ENCODE measurements at regions not wholly inside any gene's neighbourhood (a gene's known extent, or its start where the extent isn't known, plus 50 kb on each side); places are given as distances from the start of the nearest gene placed in this dataset.

DNA sequence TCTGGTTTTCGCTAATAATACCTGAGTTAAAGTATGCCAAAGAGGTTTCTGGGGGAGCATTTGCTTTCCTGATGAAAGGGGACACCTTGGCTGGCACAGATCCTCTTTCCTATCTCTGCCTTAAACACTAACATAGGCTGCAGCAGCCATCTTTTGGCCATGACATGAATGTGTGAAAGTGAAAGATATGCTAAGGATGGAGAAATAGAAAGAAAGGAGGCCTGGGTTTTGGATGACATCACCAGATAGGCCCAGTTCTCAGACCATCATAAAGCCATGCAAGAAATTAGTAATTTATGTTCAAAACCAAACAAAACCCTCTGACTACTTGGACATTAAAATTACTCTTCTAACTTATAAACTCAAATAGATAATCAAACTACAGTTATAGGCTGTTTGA is 279.7 kb downstream of the COG6 start:
- TF ChIP-seq, protein P1, sequence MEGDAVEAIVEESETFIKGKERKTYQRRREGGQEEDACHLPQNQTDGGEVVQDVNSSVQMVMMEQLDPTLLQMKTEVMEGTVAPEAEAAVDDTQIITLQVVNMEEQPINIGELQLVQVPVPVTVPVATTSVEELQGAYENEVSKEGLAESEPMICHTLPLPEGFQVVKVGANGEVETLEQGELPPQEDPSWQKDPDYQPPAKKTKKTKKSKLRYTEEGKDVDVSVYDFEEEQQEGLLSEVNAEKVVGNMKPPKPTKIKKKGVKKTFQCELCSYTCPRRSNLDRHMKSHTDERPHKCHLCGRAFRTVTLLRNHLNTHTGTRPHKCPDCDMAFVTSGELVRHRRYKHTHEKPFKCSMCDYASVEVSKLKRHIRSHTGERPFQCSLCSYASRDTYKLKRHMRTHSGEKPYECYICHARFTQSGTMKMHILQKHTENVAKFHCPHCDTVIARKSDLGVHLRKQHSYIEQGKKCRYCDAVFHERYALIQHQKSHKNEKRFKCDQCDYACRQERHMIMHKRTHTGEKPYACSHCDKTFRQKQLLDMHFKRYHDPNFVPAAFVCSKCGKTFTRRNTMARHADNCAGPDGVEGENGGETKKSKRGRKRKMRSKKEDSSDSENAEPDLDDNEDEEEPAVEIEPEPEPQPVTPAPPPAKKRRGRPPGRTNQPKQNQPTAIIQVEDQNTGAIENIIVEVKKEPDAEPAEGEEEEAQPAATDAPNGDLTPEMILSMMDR (IDR thresholded peaks at IDR 0.05; ENCODE audit: unreplicated experiment in 3 of 3): no peak
- H3K4me1 Mint-ChIP-seq: peaks cover 18% of the 10 kb centered on the region

DNA sequence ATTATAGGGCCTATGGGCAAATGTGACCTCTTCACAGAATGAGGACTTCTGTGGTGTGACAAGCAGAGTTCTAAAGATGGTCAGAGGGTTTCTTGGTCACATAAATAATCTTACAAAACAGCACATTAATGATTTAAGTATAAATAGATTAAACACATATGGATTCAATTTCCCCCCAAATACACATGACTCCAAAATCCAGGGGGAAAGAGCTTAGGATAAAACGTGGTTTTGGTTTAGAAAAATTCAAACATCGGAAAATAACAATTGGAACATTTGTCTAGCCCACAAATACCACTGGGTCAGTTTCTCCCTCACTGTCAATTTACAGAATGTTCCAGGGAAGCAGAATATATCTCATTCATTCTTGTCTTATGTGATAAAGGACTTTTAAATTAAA is 283.1 kb downstream of the COG6 start:
- TF ChIP-seq, protein P1 (IDR thresholded peaks at IDR 0.05; ENCODE audit: unreplicated experiment in 3 of 3): no peak
- Mint-ChIP-seq H3K9me3 (no peaks in the 10 kb centered on the region), H3K4me3 (no peak overlapping the region), H3K36me3 (ENCODE audit: low read depth) (no peaks in the 10 kb centered on the region), H3K27me3 (ENCODE audit: low read depth) (peaks cover 10% of the 10 kb centered on the region), H3K27ac (peak overlapping the region; percentile 40 to 59 (median 49)), H3K4me1 (peaks cover 21% of the 10 kb centered on the region)

More for the DNA sequence above, 279.7 kb downstream of the COG6 start:
- H3K36me3 Mint-ChIP-seq (ENCODE audit: low read depth): no peaks in the 10 kb centered on the region
- peaks cover 5% of the 10 kb centered on the region for H3K9me3 Mint-ChIP-seq
- no peak overlapping the region for H3K4me3 Mint-ChIP-seq
- peaks cover 3% of the 10 kb centered on the region for H3K27me3 Mint-ChIP-seq (ENCODE audit: low read depth)
- no peak overlapping the region for H3K27ac Mint-ChIP-seq

DNA sequence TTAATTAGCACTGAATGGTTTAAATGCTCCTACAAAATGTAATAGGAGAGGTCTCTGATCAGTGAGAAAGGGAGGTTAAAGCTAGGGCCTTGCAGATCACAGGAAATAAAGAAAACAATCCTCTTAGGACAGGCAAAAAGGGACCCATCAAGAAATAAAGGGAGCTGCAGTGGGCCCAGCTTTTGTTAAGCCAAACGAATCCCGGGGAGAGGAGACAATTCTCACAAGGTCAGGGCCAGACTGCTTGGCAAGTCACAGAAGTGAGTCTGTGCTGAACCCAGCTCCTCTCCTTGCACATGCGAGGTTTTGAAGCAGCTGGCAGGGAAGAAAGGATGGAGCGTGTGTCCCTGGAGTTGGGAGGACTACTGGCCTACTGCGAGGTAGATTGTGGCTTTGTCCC is 285.8 kb downstream of the COG6 start:
- Mint-ChIP-seq H3K4me3 (no peak overlapping the region), H3K27me3 (ENCODE audit: low read depth) (peaks cover 10% of the 10 kb centered on the region), H3K4me1 (peaks cover 25% of the 10 kb centered on the region), H3K27ac (no peak overlapping the region), H3K36me3 (ENCODE audit: low read depth) (no peaks in the 10 kb centered on the region), H3K9me3 (no peaks in the 10 kb centered on the region)
- TF ChIP-seq, protein P1 (IDR thresholded peaks at IDR 0.05; ENCODE audit: unreplicated experiment in 3 of 3): no peak

DNA sequence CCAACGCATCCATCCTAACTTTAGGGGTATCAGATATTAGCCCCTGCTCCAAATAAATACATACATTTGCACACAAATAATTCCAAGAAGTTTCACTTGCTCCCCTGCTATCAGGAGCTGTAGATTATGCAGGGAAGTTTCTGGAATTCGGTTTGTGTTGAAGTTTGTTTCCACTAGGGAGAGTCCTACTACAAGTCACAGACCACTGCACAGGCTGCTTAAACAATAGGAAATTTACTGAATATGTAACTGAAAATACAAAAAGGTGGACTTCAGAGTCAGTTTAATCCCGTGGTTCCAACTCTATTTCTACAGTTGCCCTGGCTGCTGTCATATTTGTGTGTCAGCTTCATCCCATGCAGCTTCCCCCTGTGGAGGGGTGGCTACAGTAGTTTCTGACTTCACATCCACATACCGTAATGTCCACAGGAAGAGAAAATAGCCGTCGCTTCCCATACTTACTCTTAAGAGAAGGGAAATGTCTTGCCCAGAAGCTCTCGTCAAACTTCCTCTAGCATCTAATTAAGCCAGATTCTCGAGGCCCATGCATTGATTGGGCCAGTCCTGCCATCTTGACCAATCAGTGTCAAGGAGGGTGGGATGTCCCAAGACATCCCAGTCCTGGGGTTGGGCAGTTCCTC is 286.6 kb downstream of the COG6 start:
- TF ChIP-seq, protein P1 (IDR thresholded peaks at IDR 0.05; ENCODE audit: unreplicated experiment in 3 of 3): no peak
- no peaks in the 10 kb centered on the region for H3K9me3 Mint-ChIP-seq
- peaks cover 10% of the 10 kb centered on the region for H3K27me3 Mint-ChIP-seq (ENCODE audit: low read depth)
- H3K4me3 Mint-ChIP-seq: no peak overlapping the region
- H3K27ac Mint-ChIP-seq: peak overlapping the region in 2 of 3 experiments; percentile 51 to 55
- H3K4me1 Mint-ChIP-seq: peaks cover 25% of the 10 kb centered on the region
- H3K36me3 Mint-ChIP-seq (ENCODE audit: low read depth): no peaks in the 10 kb centered on the region

DNA sequence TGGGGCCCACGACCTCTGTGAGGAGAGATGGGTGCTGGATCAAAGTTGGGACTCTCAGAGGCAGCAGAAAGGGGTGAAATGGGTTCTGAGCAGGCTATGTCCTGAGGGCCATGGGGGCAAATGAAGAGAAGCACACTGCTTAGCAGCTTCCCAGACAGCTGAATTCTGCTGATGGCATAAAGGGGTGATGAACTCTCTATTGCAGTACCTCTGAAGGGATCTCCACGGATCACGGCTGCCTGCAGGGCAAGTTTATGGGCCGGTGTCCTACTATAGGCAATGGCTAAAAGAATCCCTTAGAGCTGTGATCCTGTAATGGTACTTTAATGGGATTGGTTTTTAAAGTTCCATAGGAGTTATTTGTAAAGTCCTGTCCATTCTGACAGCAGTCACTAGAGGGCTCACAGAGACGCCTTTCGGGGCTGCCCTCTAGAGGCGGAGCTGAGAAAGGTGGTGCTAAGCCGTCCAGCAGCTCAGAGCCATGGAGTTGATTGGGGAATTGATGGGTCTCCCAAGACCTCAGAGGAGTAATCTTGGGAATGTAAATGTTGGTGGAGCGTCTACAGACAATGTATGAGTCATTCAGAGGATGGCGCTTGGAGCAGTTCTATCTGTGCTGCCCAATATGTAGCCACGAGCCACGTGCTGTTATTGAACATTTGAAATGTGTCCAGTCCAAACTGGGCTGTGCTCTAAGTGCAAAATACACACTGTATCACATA is 287.3 kb downstream of the COG6 start:
- Mint-ChIP-seq H3K4me1 (peaks cover 25% of the 10 kb centered on the region), H3K27ac (peak overlapping the region in 1 of 3 experiments; percentile 55), H3K36me3 (ENCODE audit: low read depth) (no peaks in the 10 kb centered on the region), H3K27me3 (ENCODE audit: low read depth) (peaks cover 10% of the 10 kb centered on the region), H3K9me3 (peaks cover 4% of the 10 kb centered on the region), H3K4me3 (no peak overlapping the region)
- TF ChIP-seq, protein P1 (IDR thresholded peaks at IDR 0.05; ENCODE audit: unreplicated experiment in 3 of 3): peak; percentile 71 to 76 (median 71)
